ENCODE measurements at regions not wholly inside any gene's neighbourhood (a gene's known extent, or its start where the extent isn't known, plus 50 kb on each side); places are given as distances from the start of the nearest gene placed in this dataset.

GRCh38 chrX:102866981-102867656, 70.0 kb upstream of the RAB40AL start:
- Histone ChIP-seq H3K23ac (ENCODE audit: insufficient read length, low read depth, low read length) (no peak overlapping the region), H3K9me3 (ENCODE audit: control insufficient read depth, low read depth, low read length) (peaks cover 4% of the 10 kb centered on the region), H4K5ac (ENCODE audit: insufficient read length, low read depth, low read length) (no peak overlapping the region), H2AFZ (ENCODE audit: low read length) (no peak overlapping the region), H2BK120ac (ENCODE audit: low read depth, low read length, poor library complexity, severe bottlenecking) (no peak overlapping the region), H3K27me3 (ENCODE audit: insufficient read depth, low read length) (no peaks in the 10 kb centered on the region), H2BK5ac (ENCODE audit: insufficient read length, low read length) (no peak overlapping the region), H4K20me1 (ENCODE audit: control insufficient read depth, insufficient read depth, insufficient read length) (no peaks in the 10 kb centered on the region), H4K91ac (ENCODE audit: insufficient read length, low read depth, low read length) (no peak overlapping the region), H2AK5ac (ENCODE audit: insufficient read length, low read length) (no peak overlapping the region), H3K79me2 (ENCODE audit: insufficient read depth, low read length) (no peaks in the 10 kb centered on the region), H3K56ac (ENCODE audit: insufficient read length, low read depth, low read length) (no peak overlapping the region), H3K4me2 (ENCODE audit: insufficient read depth, insufficient read length, low read length) (no peak overlapping the region), H3K23me2 (ENCODE audit: insufficient read length, low read depth, low read length, poor library complexity, severe bottlenecking) (no peaks in the 10 kb centered on the region), H3K4me1 (ENCODE audit: insufficient read depth, low read length) (no peaks in the 10 kb centered on the region), H3K9ac (ENCODE audit: extremely low read depth, insufficient read length, low read length) (no peak overlapping the region), H3K18ac (ENCODE audit: insufficient read length, low read depth, low read length) (no peak overlapping the region), H3K4ac (ENCODE audit: low read depth, low read length) (no peak overlapping the region), H2BK20ac (ENCODE audit: low read depth, low read length, poor library complexity, severe bottlenecking) (no peak overlapping the region), H2BK12ac (ENCODE audit: insufficient read length, low read depth, low read length) (no peak overlapping the region), H3K27ac (ENCODE audit: insufficient read length, low read depth, low read length) (no peak overlapping the region), H3K79me1 (ENCODE audit: insufficient read depth, low read depth, low read length, poor library complexity, severe bottlenecking) (no peaks in the 10 kb centered on the region), H3T11ph (ENCODE audit: low read length) (no peak overlapping the region), H4K8ac (replicated peaks; ENCODE audit: insufficient read length, low read depth, low read length) (no peak overlapping the region), H2BK15ac (ENCODE audit: low read depth, low read length) (no peak overlapping the region), H3K14ac (ENCODE audit: insufficient read depth, low read length) (no peak overlapping the region)
- Mint-ChIP-seq H3K4me1 (no peaks in the 10 kb centered on the region), H3K9me3 (peaks cover 52 to 56% of the 10 kb centered on the region in 2 experiments), H3K27me3 (ENCODE audit: low read depth) (no peaks in the 10 kb centered on the region), H3K27ac (no peak overlapping the region), H3K4me3 (no peak overlapping the region), H3K36me3 (ENCODE audit: insufficient read depth in 1 of 3, low read depth in 3 of 3) (peaks cover 2 to 26% (median 22%) of the 10 kb centered on the region in 3 experiments)
- no peak for DNase-seq
- no CpG with 5 or more reads among the region's 2 CpGs for WGBS (ENCODE audit: extremely low coverage, insufficient read length, low lambda C conversion rate)
- no peak for TF ChIP-seq CTCF (conservative IDR thresholded peaks at IDR 0.05)

Data from H9 (cell line).